Neural cell (in vitro differentiated cells): ENCODE measurements at regions not wholly inside any gene's neighbourhood (a gene's known extent, or its start where the extent isn't known, plus 50 kb on each side); places are given as distances from the start of the nearest gene placed in this dataset.

Experiments
- H2AFZ ChIP-seq: fragments of 200-600, 300-800 bp; sonication (generic), shearing (Covaris generic); 2 replicates; pipeline ENCODE4 v1.6.0; 2014; ENCODE audit warnings: low read depth, mild to moderate bottlenecking, antibody characterized with exemption, low read length, moderate library complexity
- H3F3A ChIP-seq: fragments of 200-600 bp; shearing (Covaris generic); 2 replicates; pipeline ENCODE4 v1.6.1; 2016; ENCODE audit warnings: mild to moderate bottlenecking, moderate library complexity, mixed read lengths, antibody characterized with exemption, low read length; ENCODE audit not compliant: insufficient read depth, poor library complexity, severe bottlenecking
- H3K27ac ChIP-seq: fragments of 200-600, 300-800 bp; sonication (generic), shearing (Covaris generic); 2 replicates; pipeline ENCODE4 v1.5.1; 2014; ENCODE audit warnings: mild to moderate bottlenecking, low read length, moderate library complexity
- H3K27me3 ChIP-seq: fragments of 300-800, 200-600 bp; sonication (generic), shearing (Covaris generic); 2 replicates; pipeline ENCODE4 v1.6.0; 2014; ENCODE audit warnings: mild to moderate bottlenecking, low read depth, low read length, moderate library complexity; ENCODE audit not compliant: insufficient read depth
- H3K36me3 ChIP-seq: fragments of 300-800, 200-600 bp; sonication (generic), shearing (Covaris generic); 2 replicates; pipeline ENCODE4 v1.5.1; 2014; ENCODE audit warnings: mild to moderate bottlenecking, antibody characterized with exemption, low read length, moderate library complexity; ENCODE audit not compliant: insufficient read depth
- H3K4me2 ChIP-seq: fragments of 300-800, 200-600 bp; sonication (generic), shearing (Covaris generic); 2 replicates; pipeline ENCODE4 v1.6.0; 2014; ENCODE audit warnings: mild to moderate bottlenecking, low read length
- H3K4me3 ChIP-seq: fragments of 300-800, 200-600 bp; sonication (generic), shearing (Covaris generic); 2 replicates; pipeline ENCODE4 v1.5.1; 2014; ENCODE audit warnings: mild to moderate bottlenecking, low read length, moderate library complexity
- H3K79me2 ChIP-seq: fragments of 200-600 bp; shearing (Covaris generic); replicated peaks from 2 replicates; pipeline ENCODE4 v1.6.0; 2014; ENCODE audit warnings: mild to moderate bottlenecking, low read length, moderate library complexity; ENCODE audit not compliant: insufficient read depth
- H3K9ac ChIP-seq: fragments of 300-800, 200-600 bp; sonication (generic), shearing (Covaris generic); 2 replicates; pipeline ENCODE4 v1.6.1; 2016; ENCODE audit warnings: mild to moderate bottlenecking, low read length, mixed read lengths
- H3K9me2 ChIP-seq: fragments of 200-600 bp; shearing (Covaris generic); 2 replicates; pipeline ENCODE4 v1.6.1; 2016; ENCODE audit warnings: mild to moderate bottlenecking, low read length, mixed read lengths; ENCODE audit not compliant: insufficient read depth
- H3K9me3 ChIP-seq: fragments of 200-600, 300-800 bp; sonication (generic), shearing (Covaris generic); 2 replicates; pipeline ENCODE4 v1.6.1; 2016; ENCODE audit warnings: mild to moderate bottlenecking, mixed run types, low read length, moderate library complexity, mixed read lengths
- H4K20me1 ChIP-seq: fragments of 200-600 bp; shearing (Covaris generic); 2 replicates; pipeline ENCODE4 v1.6.1; 2016; ENCODE audit warnings: mild to moderate bottlenecking, mixed run types; ENCODE audit not compliant: insufficient read depth
- CTCF ChIP-seq: fragments of 450-650 bp; IDR thresholded peaks from 2 replicates; pipeline ENCODE4 v1.5.1; 2014; ENCODE audit warnings: antibody characterized with exemption, mild to moderate bottlenecking, moderate library complexity; ENCODE audit not compliant: poor library complexity, severe bottlenecking
- EP300 ChIP-seq: fragments of 450-650 bp; conservative IDR thresholded peaks from 2 replicates; pipeline ENCODE4 v1.6.1; 2014; ENCODE audit warnings: antibody characterized with exemption, mild to moderate bottlenecking, moderate library complexity; ENCODE audit not compliant: poor library complexity, severe bottlenecking
- EZH2 ChIP-seq: fragments of 200-600, 300-800 bp; shearing (Covaris generic), sonication (generic); IDR thresholded peaks from 2 replicates; pipeline ENCODE4 v1.6.1; 2014; ENCODE audit warnings: antibody characterized with exemption, low read length, borderline replicate concordance, mild to moderate bottlenecking; ENCODE audit not compliant: insufficient read depth, poor library complexity, severe bottlenecking
- MXI1 ChIP-seq: fragments of 450-650 bp; conservative IDR thresholded peaks from 2 replicates; pipeline ENCODE4 v1.6.1; 2014; ENCODE audit warnings: antibody characterized with exemption, mild to moderate bottlenecking; ENCODE audit not compliant: poor library complexity, severe bottlenecking
- POLR2AphosphoS5 ChIP-seq: IDR thresholded peaks from 2 replicates; pipeline ENCODE4 v1.6.1; 2012
- RAD21 ChIP-seq: fragments of 450-650 bp; conservative IDR thresholded peaks from 2 replicates; pipeline ENCODE4 v1.6.1; 2014; ENCODE audit warnings: antibody characterized with exemption, mild to moderate bottlenecking, moderate library complexity
- REST ChIP-seq: IDR thresholded peaks from 2 replicates; pipeline ENCODE4 v1.6.1; 2012; ENCODE audit warnings: borderline replicate concordance
- SMC3 ChIP-seq: fragments of 450-650 bp; conservative IDR thresholded peaks from 2 replicates; pipeline ENCODE4 v1.6.1; 2014; ENCODE audit warnings: antibody characterized with exemption, mild to moderate bottlenecking, moderate library complexity; ENCODE audit not compliant: poor library complexity
- TAF1 ChIP-seq: IDR thresholded peaks from 2 replicates; pipeline ENCODE4 v1.6.1; 2012; ENCODE audit warnings: low read depth

- no peaks in the 10 kb centered on the region for H3K9me3 ChIP-seq
- H3K4me3 ChIP-seq: no peak overlapping the region
- no peak overlapping the region for H3K9ac ChIP-seq
- H3F3A ChIP-seq: no peaks in the 10 kb centered on the region
- H3K36me3 ChIP-seq: no peaks in the 10 kb centered on the region
- no peaks in the 10 kb centered on the region for H3K79me2 ChIP-seq
- no peaks in the 10 kb centered on the region for H4K20me1 ChIP-seq
- no peaks in the 10 kb centered on the region for H3K27me3 ChIP-seq
- H3K9me2 ChIP-seq: no peaks in the 10 kb centered on the region
- H3K27ac ChIP-seq: no peak overlapping the region
- H3K4me2 ChIP-seq: no peak overlapping the region
- H2AFZ ChIP-seq: no peak overlapping the region
- no peak for TF ChIP-seq EZH2
- TF ChIP-seq TAF1: no peak
- no peak for TF ChIP-seq SMC3
- no peak for TF ChIP-seq RAD21
- TF ChIP-seq MXI1: no peak
- no peak for TF ChIP-seq POLR2AphosphoS5
- TF ChIP-seq CTCF: no peak
- TF ChIP-seq EP300: no peak
- no peak for TF ChIP-seq REST
These were observed 908.2 kb upstream of the NR2F2 start for GRCh38 chr15:95422255-95422654.

GRCh38 chr15:95425859-95426258 lies 904.6 kb upstream of the NR2F2 start:
- H3K36me3 ChIP-seq: no peaks in the 10 kb centered on the region
- no peaks in the 10 kb centered on the region for H3K79me2 ChIP-seq
- H3K27me3 ChIP-seq: no peaks in the 10 kb centered on the region
- TF ChIP-seq SMC3: no peak
- no peak overlapping the region for H3K27ac ChIP-seq
- H3K4me3 ChIP-seq: no peak overlapping the region
- H3K9ac ChIP-seq: no peak overlapping the region
- H3K4me2 ChIP-seq: no peak overlapping the region
- no peaks in the 10 kb centered on the region for H3F3A ChIP-seq
- no peaks in the 10 kb centered on the region for H3K9me3 ChIP-seq
- no peaks in the 10 kb centered on the region for H4K20me1 ChIP-seq
- no peak overlapping the region for H2AFZ ChIP-seq
- H3K9me2 ChIP-seq: no peaks in the 10 kb centered on the region

GRCh38 chr15:95429345-95429744 lies 901.2 kb upstream of the NR2F2 start:
- H3F3A ChIP-seq: no peaks in the 10 kb centered on the region
- H4K20me1 ChIP-seq: no peaks in the 10 kb centered on the region
- H3K27ac ChIP-seq: no peak overlapping the region
- no peaks in the 10 kb centered on the region for H3K36me3 ChIP-seq
- H2AFZ ChIP-seq: no peak overlapping the region
- no peak overlapping the region for H3K4me2 ChIP-seq
- H3K9me3 ChIP-seq: no peaks in the 10 kb centered on the region
- no peak overlapping the region for H3K9ac ChIP-seq
- no peaks in the 10 kb centered on the region for H3K27me3 ChIP-seq
- H3K79me2 ChIP-seq: no peaks in the 10 kb centered on the region
- TF ChIP-seq POLR2AphosphoS5: no peak
- TF ChIP-seq RAD21: no peak
- TF ChIP-seq SMC3: no peak
- TF ChIP-seq REST: no peak
- TF ChIP-seq MXI1: no peak
- no peak for TF ChIP-seq EP300
- no peak for TF ChIP-seq EZH2
- no peak for TF ChIP-seq CTCF
- no peak for TF ChIP-seq TAF1
- no peaks in the 10 kb centered on the region for H3K9me2 ChIP-seq
- no peak overlapping the region for H3K4me3 ChIP-seq
